Lower leg skin (tissue), 3 donors: ENCODE measurements at regions not wholly inside any gene's neighbourhood (a gene's known extent, or its start where the extent isn't known, plus 50 kb on each side); places are given as distances from the start of the nearest gene placed in this dataset.
"Not testable (repeated sequence)": the region's sequence is repeated elsewhere in the genome, so short reads cannot be mapped to it uniquely, and the experiment has no call there.

Source experiments
- POLR2A ChIP-seq, 2 donors: fragments of 450-650 bp; IDR thresholded peaks; one replicate each; pipeline ENCODE4 v1.6.1; 2016 to 2017; ENCODE audit warnings: antibody characterized with exemption in 2 of 2, mild to moderate bottlenecking in 1 of 2, moderate library complexity in 1 of 2
- TF ChIP-seq, protein P1 (sequence below), 3 donors: fragments of 450-650 bp; IDR thresholded peaks; one replicate each; pipeline ENCODE4 v1.5.1; 2016; ENCODE audit warnings: antibody characterized with exemption in 3 of 3, mild to moderate bottlenecking in 3 of 3, moderate library complexity in 2 of 3

- TF ChIP-seq, protein P1, sequence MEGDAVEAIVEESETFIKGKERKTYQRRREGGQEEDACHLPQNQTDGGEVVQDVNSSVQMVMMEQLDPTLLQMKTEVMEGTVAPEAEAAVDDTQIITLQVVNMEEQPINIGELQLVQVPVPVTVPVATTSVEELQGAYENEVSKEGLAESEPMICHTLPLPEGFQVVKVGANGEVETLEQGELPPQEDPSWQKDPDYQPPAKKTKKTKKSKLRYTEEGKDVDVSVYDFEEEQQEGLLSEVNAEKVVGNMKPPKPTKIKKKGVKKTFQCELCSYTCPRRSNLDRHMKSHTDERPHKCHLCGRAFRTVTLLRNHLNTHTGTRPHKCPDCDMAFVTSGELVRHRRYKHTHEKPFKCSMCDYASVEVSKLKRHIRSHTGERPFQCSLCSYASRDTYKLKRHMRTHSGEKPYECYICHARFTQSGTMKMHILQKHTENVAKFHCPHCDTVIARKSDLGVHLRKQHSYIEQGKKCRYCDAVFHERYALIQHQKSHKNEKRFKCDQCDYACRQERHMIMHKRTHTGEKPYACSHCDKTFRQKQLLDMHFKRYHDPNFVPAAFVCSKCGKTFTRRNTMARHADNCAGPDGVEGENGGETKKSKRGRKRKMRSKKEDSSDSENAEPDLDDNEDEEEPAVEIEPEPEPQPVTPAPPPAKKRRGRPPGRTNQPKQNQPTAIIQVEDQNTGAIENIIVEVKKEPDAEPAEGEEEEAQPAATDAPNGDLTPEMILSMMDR (IDR thresholded peaks at IDR 0.05) = not testable (repeated sequence)
- TF ChIP-seq POLR2A (IDR thresholded peaks at IDR 0.05) = not testable (repeated sequence)
Observed at GRCh38 chr1:850318-850717, 73.4 kb upstream of the SAMD11 start.
